Gastroesophageal sphincter (tissue), 4 donors: ENCODE measurements at regions not wholly inside any gene's neighbourhood (a gene's known extent, or its start where the extent isn't known, plus 50 kb on each side); places are given as distances from the start of the nearest gene placed in this dataset.

ENCODE experiments used
- ATAC-seq: fragments of 150-250 bp; one replicate; pipeline ENCODE4 v1.9.1; 2016; ENCODE audit warnings: mild to moderate bottlenecking, moderate library complexity
- H3K27ac ChIP-seq, 4 donors: fragments of 200-600 bp; sonication (generic) in 3 of 4; 1 replicate in 3 of 4; 2 replicates in 1 of 4; pipeline ENCODE4 v1.5.1; 2016 to 2019
- H3K27me3 ChIP-seq: fragments of 200-600 bp; sonication (generic); one replicate; pipeline ENCODE4 v1.5.1; 2019
- H3K36me3 ChIP-seq, 2 donors: fragments of 200-600 bp; sonication (generic); one replicate each; pipeline ENCODE4 v1.5.1; 2019; ENCODE audit warnings: control low read depth in 1 of 2
- H3K4me1 ChIP-seq, 3 donors: fragments of 200-600 bp; sonication (generic); 1 replicate in 2 of 3; 2 replicates in 1 of 3; pipeline ENCODE4 v1.5.1; 2016 to 2019; ENCODE audit warnings: control low read depth in 2 of 3
- H3K4me3 ChIP-seq, 2 donors: fragments of 200-600 bp; sonication (generic); one replicate each; pipeline ENCODE4 v1.5.1; 2019; ENCODE audit warnings: mild to moderate bottlenecking in 1 of 2, moderate library complexity in 1 of 2
- H3K9me3 ChIP-seq, 3 donors: fragments of 200-600 bp; sonication (generic); one replicate each; pipeline ENCODE4 v1.5.1; 2017 to 2019; ENCODE audit warnings: control low read depth in 2 of 3
- CTCF ChIP-seq, 4 experiments: fragments of 200-600 bp in 2 of 4; fragments of 450-650 bp in 2 of 4; sonication (generic) in 1 of 4; IDR thresholded peaks; one replicate each; pipeline ENCODE4 v1.5.1; 2017 to 2019; ENCODE audit warnings: antibody characterized with exemption in 4 of 4, mild to moderate bottlenecking in 2 of 4, moderate library complexity in 2 of 4
- EP300 ChIP-seq: sonication (generic); formaldehyde crosslinking; IDR thresholded peaks from one replicate; pipeline ENCODE4 v1.6.1; 2017; ENCODE audit warnings: antibody characterized with exemption, mild to moderate bottlenecking
- POLR2A ChIP-seq, 2 donors: fragments of 450-650 bp; IDR thresholded peaks; one replicate each; pipeline ENCODE4 v1.6.1; 2017; ENCODE audit warnings: antibody characterized with exemption in 2 of 2, mild to moderate bottlenecking in 2 of 2, moderate library complexity in 1 of 2
- POLR2AphosphoS5 ChIP-seq: sonication (generic); formaldehyde crosslinking; IDR thresholded peaks from one replicate; pipeline ENCODE4 v1.6.1; 2017; ENCODE audit warnings: antibody characterized with exemption
- WGBS, 2 donors: methylation state at CpG; one replicate each; pipeline ENCODE4 v1.1.5; 2018; ENCODE audit warnings: low coverage in 1 of 2; 5-methylcytosine and 5-hydroxymethylcytosine counted together

DNA sequence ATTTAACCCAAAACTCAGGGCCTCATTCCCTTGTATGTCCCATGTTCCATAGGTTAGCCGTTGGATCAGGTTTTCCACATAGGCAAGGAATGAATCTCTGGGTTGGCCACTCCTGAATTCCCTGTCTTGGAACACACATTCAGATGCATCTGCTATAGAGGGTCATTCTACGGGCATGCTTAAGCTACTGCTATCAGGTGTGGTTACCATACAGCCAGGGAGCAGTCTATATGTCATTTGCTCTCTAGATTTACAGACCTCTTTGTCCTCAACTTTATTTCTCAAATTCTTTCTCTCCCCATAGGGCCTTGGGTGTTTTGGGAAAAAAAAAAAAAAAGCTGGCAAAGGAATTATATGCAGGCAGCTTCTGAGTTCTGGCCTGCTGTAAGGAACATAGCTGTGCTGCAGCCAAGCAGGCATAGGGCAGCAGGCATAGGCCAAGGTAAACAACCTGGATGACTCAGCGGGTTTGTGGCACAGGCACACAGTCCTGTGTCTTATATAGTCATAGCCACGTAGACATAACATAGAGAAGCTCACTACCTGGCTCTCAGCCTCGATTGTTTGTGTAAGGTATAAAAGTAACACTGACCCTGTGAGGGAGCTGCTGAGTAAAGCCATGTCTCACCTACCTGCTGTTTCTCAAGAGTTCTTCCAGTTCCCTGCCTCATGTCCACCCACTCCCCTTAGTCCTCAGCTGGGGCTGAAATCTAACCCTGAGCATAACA is 141.5 kb downstream of the OSTF1 start:
- H3K27ac ChIP-seq, result peak overlapping the region; percentile 67 to 89 (median 78)
- H3K36me3 ChIP-seq, result no peaks in the 10 kb centered on the region
- no peak overlapping the region for H3K4me3 ChIP-seq
- H3K27me3 ChIP-seq, result no peaks in the 10 kb centered on the region
- TF ChIP-seq EP300 (no peak), POLR2AphosphoS5 (peak; percentile 77)
- WGBS, 2 donors, result 44 to 72% methylated on average over 3 of the region's 5 CpGs
- H3K4me1 ChIP-seq, result peaks cover 0 to 54% (median 22%) of the 10 kb centered on the region in 3 donors
- peaks cover 0 to 10% (median 0%) of the 10 kb centered on the region in 3 donors for H3K9me3 ChIP-seq
- peak; percentile 95 for ATAC-seq

DNA sequence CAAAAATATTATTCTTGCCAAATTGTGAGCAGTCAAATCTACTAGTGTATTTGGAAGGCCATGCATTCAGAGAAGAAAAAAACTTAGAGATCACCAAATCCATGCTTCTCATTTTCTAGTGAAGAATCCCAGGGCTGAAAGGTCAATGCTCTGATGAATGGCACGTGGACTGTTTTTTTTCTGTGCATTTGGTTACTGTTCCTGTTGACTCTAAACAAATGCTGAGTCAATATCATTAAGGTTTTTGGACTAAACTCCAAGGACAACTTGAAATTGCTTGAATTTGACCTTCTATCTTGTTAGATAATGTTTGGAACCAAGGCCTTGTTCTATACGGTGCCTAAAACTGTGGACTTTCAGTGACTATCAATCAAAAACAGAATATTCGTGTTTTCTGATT is 142.2 kb downstream of the OSTF1 start:
- ATAC-seq, result no peak
- peak overlapping the region; percentile 67 to 89 (median 78) for H3K27ac ChIP-seq

DNA sequence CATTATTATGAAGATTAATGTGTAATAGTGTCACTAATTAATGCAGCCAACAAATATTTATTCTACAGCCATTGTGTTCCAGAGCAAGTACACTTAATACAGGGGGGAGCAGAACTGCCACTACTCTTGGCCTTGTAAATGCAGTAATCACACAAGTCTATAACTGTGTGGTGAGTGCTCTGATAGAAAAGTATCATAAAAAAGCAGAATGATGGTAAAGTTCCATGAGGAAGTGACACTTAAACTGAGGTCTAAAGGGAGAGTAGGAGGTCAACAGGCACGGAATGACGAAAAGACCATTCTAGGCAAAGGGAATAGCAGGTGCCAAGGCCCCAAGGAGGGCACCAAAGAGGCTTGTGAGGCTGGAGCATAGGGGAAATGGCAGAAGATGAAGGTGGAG is 142.9 kb downstream of the OSTF1 start:
- Histone ChIP-seq H3K27me3 (no peaks in the 10 kb centered on the region), H3K4me1 (peaks cover 0 to 54% (median 22%) of the 10 kb centered on the region in 3 donors), H3K4me3 (no peak overlapping the region), H3K9me3 (peaks cover 0 to 9% (median 0%) of the 10 kb centered on the region in 3 donors), H3K36me3 (no peaks in the 10 kb centered on the region), H3K27ac (peak overlapping the region in 3 of 4 donors; percentile 77 to 89 (median 79))
- TF ChIP-seq CTCF (IDR thresholded peaks at IDR 0.05), result no peak
- TF ChIP-seq EP300, result no peak
- no peak for TF ChIP-seq POLR2AphosphoS5
- TF ChIP-seq POLR2A (IDR thresholded peaks at IDR 0.05), result no peak
- no peak for ATAC-seq
- 89 to 90% methylated on average over 2 of the region's 2 CpGs for WGBS, 2 donors

More for the DNA sequence above, 142.2 kb downstream of the OSTF1 start:
- no peaks in the 10 kb centered on the region for H3K36me3 ChIP-seq
- no peak overlapping the region for H3K4me3 ChIP-seq
- no peak for TF ChIP-seq EP300
- H3K27me3 ChIP-seq, result no peaks in the 10 kb centered on the region
- WGBS, 2 donors, result 48 to 53% methylated on average over 3 of the region's 3 CpGs
- H3K4me1 ChIP-seq, result peaks cover 0 to 54% (median 22%) of the 10 kb centered on the region in 3 donors
- peaks cover 0 to 10% (median 0%) of the 10 kb centered on the region in 3 donors for H3K9me3 ChIP-seq

DNA sequence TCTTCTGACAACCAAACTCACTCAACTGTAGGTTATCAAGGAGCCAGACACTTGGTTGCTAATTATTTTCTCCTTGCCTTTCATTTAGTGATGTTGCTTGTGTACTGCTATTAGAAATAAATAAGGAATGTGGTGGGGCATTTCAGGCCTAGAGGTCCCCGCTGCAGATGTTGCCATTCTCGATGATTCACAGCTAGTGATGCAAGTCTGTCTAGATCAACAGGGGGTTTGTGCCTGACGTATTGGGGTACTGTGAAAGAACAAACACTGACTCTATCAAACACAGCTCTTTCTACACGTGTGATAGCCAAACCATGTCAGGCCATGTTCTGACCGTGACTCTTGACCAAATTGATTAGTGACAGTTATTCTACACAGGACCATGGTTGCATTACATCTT is 144.7 kb downstream of the OSTF1 start:
- H3K9me3 ChIP-seq, result no peaks in the 10 kb centered on the region
- H3K27ac ChIP-seq, result no peak overlapping the region
- H3K4me3 ChIP-seq, result no peak overlapping the region
- no peaks in the 10 kb centered on the region for H3K27me3 ChIP-seq
- no peak for ATAC-seq
- WGBS, 2 donors, result 83 to 95% methylated on average over 4 to 5 of the region's 5 CpGs
- TF ChIP-seq POLR2AphosphoS5 (no peak), CTCF (IDR thresholded peaks at IDR 0.05) (no peak), EP300 (no peak), POLR2A (IDR thresholded peaks at IDR 0.05) (no peak)
- peaks cover 0 to 47% (median 19%) of the 10 kb centered on the region in 3 donors for H3K4me1 ChIP-seq
- no peaks in the 10 kb centered on the region for H3K36me3 ChIP-seq

DNA sequence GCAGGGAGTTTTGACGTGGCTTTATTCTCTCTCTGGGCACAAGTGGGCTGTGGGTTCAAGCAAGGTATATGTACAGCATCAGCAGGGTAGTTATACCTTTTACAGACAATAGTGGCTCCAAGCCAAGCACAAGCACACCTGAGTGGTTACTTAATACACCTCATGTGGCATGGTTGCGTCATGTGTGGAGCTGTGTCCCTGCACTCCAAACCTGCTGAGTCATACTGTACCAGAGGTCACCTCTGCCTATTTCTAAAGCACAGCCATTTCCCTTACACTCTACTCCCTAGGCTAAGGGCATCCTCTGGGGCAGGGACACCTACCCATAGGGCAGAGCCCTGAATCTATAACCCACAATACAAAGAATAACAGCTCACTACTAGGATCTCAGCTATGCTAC is 147.3 kb downstream of the OSTF1 start:
- no peak for ATAC-seq
- 100% methylated on average over 2 of the region's 2 CpGs; no CpG with 5 or more reads in 1 of the 2 donors for WGBS, 2 donors
- no peak overlapping the region for H3K4me3 ChIP-seq
- no peaks in the 10 kb centered on the region for H3K9me3 ChIP-seq
- no peaks in the 10 kb centered on the region for H3K27me3 ChIP-seq
- TF ChIP-seq POLR2A (IDR thresholded peaks at IDR 0.05), result no peak
- no peak for TF ChIP-seq CTCF (IDR thresholded peaks at IDR 0.05)
- TF ChIP-seq EP300, result no peak
- no peak for TF ChIP-seq POLR2AphosphoS5
- peaks cover 0 to 21% (median 2%) of the 10 kb centered on the region in 3 donors for H3K4me1 ChIP-seq
- no peaks in the 10 kb centered on the region for H3K36me3 ChIP-seq
- H3K27ac ChIP-seq, result no peak overlapping the region
